Type B pancreatic cell (in vitro differentiated cells): ENCODE measurements at regions not wholly inside any gene's neighbourhood (a gene's known extent, or its start where the extent isn't known, plus 50 kb on each side); places are given as distances from the start of the nearest gene placed in this dataset.

ENCODE experiments used
- DNase-seq: peaks from one replicate; pipeline ENCODE4 v3.0.0; 2021; ENCODE audit warnings: mixed read lengths; ENCODE audit not compliant: unreplicated experiment; ENCODE audit errors: extremely low spot score
- H3K27ac Mint-ChIP-seq: 2 replicates; pipeline ENCODE4 v1.8.0; 2021; ENCODE audit warnings: mild to moderate bottlenecking, mixed read lengths
- H3K27me3 Mint-ChIP-seq: 2 replicates; pipeline ENCODE4 v1.8.0; 2021; ENCODE audit warnings: mixed read lengths
- H3K36me3 Mint-ChIP-seq: 2 replicates; pipeline ENCODE4 v1.8.0; 2021; ENCODE audit warnings: mixed read lengths
- H3K4me1 Mint-ChIP-seq: one replicate; pipeline ENCODE4 v1.8.0; 2021; ENCODE audit warnings: mixed read lengths; ENCODE audit not compliant: unreplicated experiment
- H3K4me3 Mint-ChIP-seq: 2 replicates; pipeline ENCODE4 v1.8.0; 2021; ENCODE audit warnings: mild to moderate bottlenecking, mixed read lengths
- H3K9me3 Mint-ChIP-seq: 2 replicates; pipeline ENCODE4 v1.8.0; 2021; ENCODE audit warnings: mixed read lengths
- TF ChIP-seq, protein P1 (sequence below): fragments of 200-600 bp; sonication (generic); conservative IDR thresholded peaks from 2 replicates; pipeline ENCODE4 v1.5.0; 2021; ENCODE audit warnings: antibody characterized with exemption, mild to moderate bottlenecking

DNA sequence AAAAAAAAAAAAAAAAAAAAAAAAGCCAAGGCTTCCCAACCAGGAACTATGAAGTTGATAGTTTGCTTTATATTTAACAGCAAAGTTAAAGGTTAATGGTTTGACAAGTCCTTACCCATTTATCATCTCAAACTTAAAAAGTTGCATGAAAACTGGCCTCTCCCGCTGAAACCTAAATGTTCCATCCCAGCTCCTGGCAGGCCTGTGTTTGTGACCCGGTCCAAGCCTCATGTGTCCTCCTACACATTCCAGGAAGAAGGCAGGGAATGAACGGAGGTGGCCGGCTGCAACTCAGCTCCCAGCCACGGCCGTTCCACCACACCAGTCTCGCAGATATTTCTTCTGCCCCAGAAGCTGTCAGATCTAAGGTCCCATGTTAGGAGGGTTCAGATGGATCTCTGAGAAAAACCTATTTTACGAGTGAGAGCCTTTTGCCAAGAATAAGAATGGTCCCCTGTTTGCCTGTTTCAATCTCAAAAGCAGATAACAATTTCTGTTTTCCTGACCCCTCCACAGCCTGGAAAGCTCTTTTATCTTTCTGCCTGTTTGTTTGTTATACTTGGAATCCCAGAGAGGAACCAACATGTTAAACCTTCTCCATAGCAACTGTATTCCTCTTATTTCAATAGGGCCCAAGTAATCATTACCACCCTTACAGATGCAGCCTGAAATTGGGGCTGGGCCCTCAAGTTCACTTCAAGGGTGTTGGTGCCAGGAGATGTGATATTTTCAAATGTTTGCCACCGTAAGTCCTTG, 56.5 kb downstream of the KCTD12 start:
- Mint-ChIP-seq H3K27ac (no peak overlapping the region), H3K4me1 (peaks cover 38% of the 10 kb centered on the region), H3K36me3 (no peaks in the 10 kb centered on the region), H3K27me3 (no peaks in the 10 kb centered on the region), H3K9me3 (peaks cover 4% of the 10 kb centered on the region), H3K4me3 (no peak overlapping the region)
- DNase-seq, result no peak
- TF ChIP-seq, protein P1, sequence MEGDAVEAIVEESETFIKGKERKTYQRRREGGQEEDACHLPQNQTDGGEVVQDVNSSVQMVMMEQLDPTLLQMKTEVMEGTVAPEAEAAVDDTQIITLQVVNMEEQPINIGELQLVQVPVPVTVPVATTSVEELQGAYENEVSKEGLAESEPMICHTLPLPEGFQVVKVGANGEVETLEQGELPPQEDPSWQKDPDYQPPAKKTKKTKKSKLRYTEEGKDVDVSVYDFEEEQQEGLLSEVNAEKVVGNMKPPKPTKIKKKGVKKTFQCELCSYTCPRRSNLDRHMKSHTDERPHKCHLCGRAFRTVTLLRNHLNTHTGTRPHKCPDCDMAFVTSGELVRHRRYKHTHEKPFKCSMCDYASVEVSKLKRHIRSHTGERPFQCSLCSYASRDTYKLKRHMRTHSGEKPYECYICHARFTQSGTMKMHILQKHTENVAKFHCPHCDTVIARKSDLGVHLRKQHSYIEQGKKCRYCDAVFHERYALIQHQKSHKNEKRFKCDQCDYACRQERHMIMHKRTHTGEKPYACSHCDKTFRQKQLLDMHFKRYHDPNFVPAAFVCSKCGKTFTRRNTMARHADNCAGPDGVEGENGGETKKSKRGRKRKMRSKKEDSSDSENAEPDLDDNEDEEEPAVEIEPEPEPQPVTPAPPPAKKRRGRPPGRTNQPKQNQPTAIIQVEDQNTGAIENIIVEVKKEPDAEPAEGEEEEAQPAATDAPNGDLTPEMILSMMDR, result no peak

DNA sequence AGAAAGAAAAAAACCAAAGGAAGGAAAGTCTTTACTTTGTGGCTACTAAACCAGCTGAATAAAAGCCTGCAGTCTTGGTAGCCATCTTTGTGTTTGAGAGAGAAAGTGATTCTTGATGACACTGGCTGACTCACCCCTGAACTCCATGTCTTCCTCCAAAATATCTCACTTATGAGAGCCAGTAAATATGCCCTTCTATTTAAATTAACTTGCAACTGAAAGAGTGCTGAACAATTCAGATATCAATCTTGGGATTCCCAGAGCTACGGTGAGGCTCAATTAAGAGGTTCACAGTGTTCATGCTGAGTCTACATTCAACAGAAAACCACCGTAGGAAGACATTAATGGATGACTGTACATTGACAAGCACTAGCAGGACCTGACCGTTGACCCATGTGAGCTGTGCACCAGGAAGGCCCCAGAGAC, 57.9 kb downstream of the KCTD12 start:
- H3K4me1 Mint-ChIP-seq, result peaks cover 38% of the 10 kb centered on the region
- H3K27me3 Mint-ChIP-seq, result no peaks in the 10 kb centered on the region
- no peak overlapping the region for H3K4me3 Mint-ChIP-seq
- no peak overlapping the region for H3K27ac Mint-ChIP-seq
- peaks cover 4% of the 10 kb centered on the region for H3K9me3 Mint-ChIP-seq
- H3K36me3 Mint-ChIP-seq, result no peaks in the 10 kb centered on the region
- TF ChIP-seq, protein P1, result no peak
- no peak for DNase-seq

DNA sequence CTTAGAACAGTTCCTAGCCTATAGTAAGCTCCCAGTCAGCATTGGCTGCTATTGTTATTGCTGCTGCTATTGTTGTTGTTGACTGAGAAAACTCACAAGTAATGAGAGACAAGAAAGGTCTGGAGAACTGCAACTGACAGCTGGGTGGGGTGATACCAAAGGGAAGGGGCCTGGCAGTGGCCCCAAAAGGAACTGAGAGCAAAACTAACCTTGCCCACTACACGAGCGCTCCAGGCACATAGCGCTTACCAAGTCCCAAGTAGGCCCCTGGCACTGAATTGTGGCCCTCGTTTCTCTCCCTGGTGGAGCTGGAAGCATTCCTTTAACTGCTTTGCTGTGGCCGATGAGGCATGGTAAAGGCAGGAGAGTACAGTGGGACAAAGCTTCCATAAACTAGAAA, 59.7 kb downstream of the KCTD12 start:
- no peak overlapping the region for H3K4me3 Mint-ChIP-seq
- no peak for DNase-seq
- TF ChIP-seq, protein P1, result no peak
- H3K27ac Mint-ChIP-seq, result no peak overlapping the region
- H3K27me3 Mint-ChIP-seq, result no peaks in the 10 kb centered on the region
- H3K36me3 Mint-ChIP-seq, result no peaks in the 10 kb centered on the region
- H3K4me1 Mint-ChIP-seq, result peaks cover 38% of the 10 kb centered on the region
- peaks cover 4% of the 10 kb centered on the region for H3K9me3 Mint-ChIP-seq

DNA sequence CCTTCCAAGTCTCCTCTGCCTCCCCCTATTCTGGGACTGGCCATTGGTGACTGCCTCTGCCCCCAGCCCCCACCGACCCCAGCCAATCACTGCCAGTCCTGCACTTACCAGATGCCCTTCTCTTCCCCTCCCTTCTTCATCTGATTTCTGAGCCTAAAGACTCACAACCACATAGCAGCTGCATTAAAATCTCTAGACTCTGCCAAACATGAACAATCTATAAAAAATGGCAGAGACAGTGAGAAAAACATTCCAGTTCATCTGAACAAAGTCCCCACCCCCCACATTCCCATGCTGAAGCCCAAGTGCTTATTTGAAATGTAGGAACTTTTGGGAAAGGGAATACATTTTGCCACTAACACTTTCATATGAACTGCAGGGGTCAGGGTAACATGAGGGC, 60.8 kb downstream of the KCTD12 start:
- TF ChIP-seq, protein P1, result no peak
- Mint-ChIP-seq H3K27ac (no peak overlapping the region), H3K4me1 (peaks cover 35% of the 10 kb centered on the region), H3K36me3 (no peaks in the 10 kb centered on the region), H3K4me3 (no peak overlapping the region), H3K27me3 (no peaks in the 10 kb centered on the region), H3K9me3 (peaks cover 10% of the 10 kb centered on the region)
- no peak for DNase-seq

DNA sequence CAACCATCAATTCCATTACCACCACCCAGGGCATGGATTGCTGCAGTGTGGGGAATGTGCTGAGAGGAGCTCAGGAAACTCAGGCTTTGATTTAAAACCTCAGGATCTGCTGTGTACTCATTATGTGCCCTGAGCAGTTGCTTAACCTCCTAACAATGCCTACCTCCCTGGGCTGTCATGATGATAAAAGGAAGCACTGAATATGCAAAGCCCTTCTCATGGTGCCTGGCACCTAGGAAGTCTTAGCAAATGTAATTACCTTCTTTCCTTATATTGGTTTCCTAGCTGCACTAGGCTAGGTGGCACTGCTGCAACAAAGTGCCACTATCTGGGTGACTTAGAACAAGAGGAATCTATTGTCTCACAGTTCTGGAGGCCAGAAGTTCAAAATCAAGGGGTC, 62.2 kb downstream of the KCTD12 start:
- Mint-ChIP-seq H3K27me3 (no peaks in the 10 kb centered on the region), H3K4me1 (peaks cover 24% of the 10 kb centered on the region), H3K36me3 (no peaks in the 10 kb centered on the region), H3K9me3 (peaks cover 10% of the 10 kb centered on the region), H3K4me3 (no peak overlapping the region), H3K27ac (no peak overlapping the region)
- DNase-seq, result no peak
- TF ChIP-seq, protein P1, result no peak
